ENCODE measurements at regions not wholly inside any gene's neighbourhood (a gene's known extent, or its start where the extent isn't known, plus 50 kb on each side); places are given as distances from the start of the nearest gene placed in this dataset.

- Histone ChIP-seq H3K4me3 (ENCODE audit: low read length) (no peak overlapping the region), H3K9ac (ENCODE audit: low read depth, low read length) (no peak overlapping the region), H3K27ac (ENCODE audit: low read depth, low read length) (no peak overlapping the region), H3K4me1 (ENCODE audit: insufficient read depth, low read length) (peaks cover 11% of the 10 kb centered on the region; the same call in 1 of the 2 replicates), H3K9me3 (ENCODE audit: insufficient read depth, low read depth, low read length) (no peaks in the 10 kb centered on the region), H3K36me3 (ENCODE audit: insufficient read depth, low read length) (no peaks in the 10 kb centered on the region), H3K27me3 (ENCODE audit: insufficient read depth, low read length) (no peaks in the 10 kb centered on the region)
- 94% methylated on average over 3 of the region's 3 CpGs for WGBS
These were observed 194.0 kb downstream of the FAM76B start for GRCh38 chr11:95595541-95595940.

GRCh38 chr11:95593111-95593510, 196.5 kb downstream of the FAM76B start:
- H3K9me3 ChIP-seq (ENCODE audit: insufficient read depth, low read depth, low read length) = no peaks in the 10 kb centered on the region
- H3K4me1 ChIP-seq (ENCODE audit: insufficient read depth, low read length) = peaks cover 11% of the 10 kb centered on the region; the same call in 1 of the 2 replicates
- H3K27ac ChIP-seq (ENCODE audit: low read depth, low read length) = no peak overlapping the region
- 97% methylated on average over 2 of the region's 3 CpGs for WGBS
- no peak overlapping the region for H3K4me3 ChIP-seq (ENCODE audit: low read length)
- H3K36me3 ChIP-seq (ENCODE audit: insufficient read depth, low read length) = no peaks in the 10 kb centered on the region
- no peak overlapping the region for H3K9ac ChIP-seq (ENCODE audit: low read depth, low read length)
- no peaks in the 10 kb centered on the region for H3K27me3 ChIP-seq (ENCODE audit: insufficient read depth, low read length)

GRCh38 chr11:95592471-95592870, 197.1 kb downstream of the FAM76B start:
- H3K9me3 ChIP-seq (ENCODE audit: insufficient read depth, low read depth, low read length) = no peaks in the 10 kb centered on the region
- no peaks in the 10 kb centered on the region for H3K36me3 ChIP-seq (ENCODE audit: insufficient read depth, low read length)
- no peak overlapping the region for H3K9ac ChIP-seq (ENCODE audit: low read depth, low read length)
- no peaks in the 10 kb centered on the region for H3K27me3 ChIP-seq (ENCODE audit: insufficient read depth, low read length)
- 42% methylated on average over 4 of the region's 4 CpGs for WGBS
- peaks cover 11% of the 10 kb centered on the region; the same call in 1 of the 2 replicates for H3K4me1 ChIP-seq (ENCODE audit: insufficient read depth, low read length)
- H3K27ac ChIP-seq (ENCODE audit: low read depth, low read length) = no peak overlapping the region
- H3K4me3 ChIP-seq (ENCODE audit: low read length) = no peak overlapping the region

GRCh38 chr11:95589893-95590612, 199.5 kb downstream of the FAM76B start:
- 95% methylated on average over 10 of the region's 10 CpGs for WGBS
- Histone ChIP-seq H3K27ac (ENCODE audit: low read depth, low read length) (no peak overlapping the region), H3K27me3 (ENCODE audit: insufficient read depth, low read length) (no peaks in the 10 kb centered on the region), H3K9ac (ENCODE audit: low read depth, low read length) (no peak overlapping the region), H3K4me1 (ENCODE audit: insufficient read depth, low read length) (peaks cover 11% of the 10 kb centered on the region; the same call in 1 of the 2 replicates), H3K9me3 (ENCODE audit: insufficient read depth, low read depth, low read length) (no peaks in the 10 kb centered on the region), H3K4me3 (ENCODE audit: low read length) (no peak overlapping the region), H3K36me3 (ENCODE audit: insufficient read depth, low read length) (no peaks in the 10 kb centered on the region)

- Histone ChIP-seq H3K27ac (ENCODE audit: low read depth, low read length) (no peak overlapping the region), H3K4me3 (ENCODE audit: low read length) (no peak overlapping the region), H3K4me1 (ENCODE audit: insufficient read depth, low read length) (peaks cover 11% of the 10 kb centered on the region; the same call in 1 of the 2 replicates), H3K27me3 (ENCODE audit: insufficient read depth, low read length) (no peaks in the 10 kb centered on the region), H3K36me3 (ENCODE audit: insufficient read depth, low read length) (no peaks in the 10 kb centered on the region), H3K9ac (ENCODE audit: low read depth, low read length) (no peak overlapping the region), H3K9me3 (ENCODE audit: insufficient read depth, low read depth, low read length) (no peaks in the 10 kb centered on the region)
- 95% methylated on average over 2 of the region's 3 CpGs for WGBS
These were observed 200.8 kb downstream of the FAM76B start for GRCh38 chr11:95588821-95589220.

- H3K27me3 ChIP-seq (ENCODE audit: insufficient read depth, low read length) = no peaks in the 10 kb centered on the region
- no peak overlapping the region for H3K4me3 ChIP-seq (ENCODE audit: low read length)
- no peaks in the 10 kb centered on the region for H3K9me3 ChIP-seq (ENCODE audit: insufficient read depth, low read depth, low read length)
- H3K4me1 ChIP-seq (ENCODE audit: insufficient read depth, low read length) = no peaks in the 10 kb centered on the region; the same call in 1 of the 2 replicates
- no peak overlapping the region for H3K9ac ChIP-seq (ENCODE audit: low read depth, low read length)
- WGBS = 77% methylated on average over 4 of the region's 4 CpGs
- H3K36me3 ChIP-seq (ENCODE audit: insufficient read depth, low read length) = no peaks in the 10 kb centered on the region
- H3K27ac ChIP-seq (ENCODE audit: low read depth, low read length) = no peak overlapping the region
These were observed 202.9 kb downstream of the FAM76B start for GRCh38 chr11:95586661-95587060.

- no peak overlapping the region for H3K27ac ChIP-seq (ENCODE audit: low read depth, low read length)
- H3K27me3 ChIP-seq (ENCODE audit: insufficient read depth, low read length) = no peaks in the 10 kb centered on the region
- no peaks in the 10 kb centered on the region for H3K36me3 ChIP-seq (ENCODE audit: insufficient read depth, low read length)
- no peaks in the 10 kb centered on the region; the same call in 1 of the 2 replicates for H3K4me1 ChIP-seq (ENCODE audit: insufficient read depth, low read length)
- no peak overlapping the region for H3K4me3 ChIP-seq (ENCODE audit: low read length)
- WGBS = 90% methylated on average over 1 of the region's 1 CpG
- no peaks in the 10 kb centered on the region for H3K9me3 ChIP-seq (ENCODE audit: insufficient read depth, low read depth, low read length)
- no peak overlapping the region for H3K9ac ChIP-seq (ENCODE audit: low read depth, low read length)
These were observed 203.4 kb downstream of the FAM76B start for GRCh38 chr11:95586155-95586554.

GRCh38 chr11:95585752-95586077, 203.9 kb downstream of the FAM76B start:
- Histone ChIP-seq H3K36me3 (ENCODE audit: insufficient read depth, low read length) (no peaks in the 10 kb centered on the region), H3K4me1 (ENCODE audit: insufficient read depth, low read length) (no peaks in the 10 kb centered on the region; the same call in 1 of the 2 replicates), H3K9me3 (ENCODE audit: insufficient read depth, low read depth, low read length) (no peaks in the 10 kb centered on the region), H3K27me3 (ENCODE audit: insufficient read depth, low read length) (no peaks in the 10 kb centered on the region), H3K4me3 (ENCODE audit: low read length) (no peak overlapping the region), H3K27ac (ENCODE audit: low read depth, low read length) (no peak overlapping the region), H3K9ac (ENCODE audit: low read depth, low read length) (no peak overlapping the region)
- 41% methylated on average over 2 of the region's 4 CpGs for WGBS

GRCh38 chr11:95585069-95585751, 204.4 kb downstream of the FAM76B start:
- H3K4me3 ChIP-seq (ENCODE audit: low read length) = no peak overlapping the region
- no peak overlapping the region for H3K9ac ChIP-seq (ENCODE audit: low read depth, low read length)
- H3K4me1 ChIP-seq (ENCODE audit: insufficient read depth, low read length) = no peaks in the 10 kb centered on the region; the same call in 1 of the 2 replicates
- no peaks in the 10 kb centered on the region for H3K9me3 ChIP-seq (ENCODE audit: insufficient read depth, low read depth, low read length)
- H3K27me3 ChIP-seq (ENCODE audit: insufficient read depth, low read length) = no peaks in the 10 kb centered on the region
- 100% methylated on average over 1 of the region's 3 CpGs for WGBS
- H3K36me3 ChIP-seq (ENCODE audit: insufficient read depth, low read length) = no peaks in the 10 kb centered on the region
- H3K27ac ChIP-seq (ENCODE audit: low read depth, low read length) = no peak overlapping the region

- Histone ChIP-seq H3K9ac (ENCODE audit: low read depth, low read length) (no peak overlapping the region), H3K9me3 (ENCODE audit: insufficient read depth, low read depth, low read length) (no peaks in the 10 kb centered on the region), H3K4me3 (ENCODE audit: low read length) (no peak overlapping the region), H3K36me3 (ENCODE audit: insufficient read depth, low read length) (no peaks in the 10 kb centered on the region), H3K27me3 (ENCODE audit: insufficient read depth, low read length) (no peaks in the 10 kb centered on the region), H3K4me1 (ENCODE audit: insufficient read depth, low read length) (no peaks in the 10 kb centered on the region; the same call in 1 of the 2 replicates), H3K27ac (ENCODE audit: low read depth, low read length) (no peak overlapping the region)
- WGBS = 92% methylated on average over 1 of the region's 2 CpGs
These were observed 205.0 kb downstream of the FAM76B start for GRCh38 chr11:95584589-95584988.

GRCh38 chr11:95584180-95584579, 205.4 kb downstream of the FAM76B start:
- Histone ChIP-seq H3K9ac (ENCODE audit: low read depth, low read length) (no peak overlapping the region), H3K9me3 (ENCODE audit: insufficient read depth, low read depth, low read length) (no peaks in the 10 kb centered on the region), H3K27ac (ENCODE audit: low read depth, low read length) (no peak overlapping the region), H3K36me3 (ENCODE audit: insufficient read depth, low read length) (no peaks in the 10 kb centered on the region), H3K27me3 (ENCODE audit: insufficient read depth, low read length) (no peaks in the 10 kb centered on the region), H3K4me1 (ENCODE audit: insufficient read depth, low read length) (no peaks in the 10 kb centered on the region; the same call in 1 of the 2 replicates), H3K4me3 (ENCODE audit: low read length) (no peak overlapping the region)
- WGBS = 96% methylated on average over 3 of the region's 3 CpGs

All from HUES64 (cell line).